ENCODE measurements at regions not wholly inside any gene's neighbourhood (a gene's known extent, or its start where the extent isn't known, plus 50 kb on each side); places are given as distances from the start of the nearest gene placed in this dataset.

DNA sequence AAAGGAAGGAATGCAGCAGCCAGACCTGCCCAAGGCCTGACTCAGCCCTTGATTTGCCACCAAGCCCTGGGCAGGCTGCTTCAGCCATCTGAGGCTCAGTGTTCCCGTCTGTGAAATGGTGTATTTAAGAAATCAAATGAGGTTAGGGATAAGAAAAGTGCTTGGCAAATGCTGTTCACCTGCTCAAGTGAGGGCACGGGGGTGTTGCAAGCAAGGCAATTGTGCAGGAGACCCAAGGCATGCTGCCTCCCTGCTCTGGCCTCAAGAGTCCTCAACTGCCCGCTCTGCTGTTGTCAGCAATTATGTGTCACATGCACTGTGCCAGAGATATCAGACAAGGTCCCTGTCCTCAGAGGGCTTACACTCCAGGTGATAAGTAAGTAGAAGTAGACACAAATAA lies 101.8 kb downstream of the TPRA1 start:
- ChIA-PET POLR2A (no interaction called here), CTCF (no interaction called here)
- no peaks in the 10 kb centered on the region for H3K79me2 ChIP-seq (ENCODE audit: control insufficient read depth, insufficient read depth, low read length)
- no peak overlapping the region for H3K4me2 ChIP-seq (ENCODE audit: insufficient read depth, low read length)
- no peaks in the 10 kb centered on the region for H4K20me1 ChIP-seq (replicated peaks; ENCODE audit: control insufficient read depth, extremely low read depth, insufficient read depth, low read length)
- H3K4me1 ChIP-seq (ENCODE audit: control insufficient read depth, extremely low read depth, insufficient read depth, low read length) = no peaks in the 10 kb centered on the region
- dilution Hi-C loops (cut with MboI; ENCODE audit: extremely low pct_ligation_motif_present, low sequenced_read_pairs) = no loop called here
- intact Hi-C loops (cut with micrococcal nuclease) = no loop called here
- no peaks in the 10 kb centered on the region for H3K9me1 ChIP-seq (replicated peaks; ENCODE audit: control insufficient read depth, extremely low read depth, insufficient read depth, low read length)
- no peaks in the 10 kb centered on the region for H3K27me3 ChIP-seq (ENCODE audit: control insufficient read depth in 2 of 2, insufficient read depth in 2 of 2, low read length in 2 of 2)
- TF ChIP-seq EZH2 (IDR thresholded peaks at IDR 0.05; ENCODE audit: borderline replicate concordance, low read depth, low read length, severe bottlenecking) (no peak), JUN (IDR thresholded peaks at IDR 0.05; ENCODE audit: borderline replicate concordance, insufficient read depth, insufficient read length, low read depth) (no peak), CTCF (IDR thresholded peaks at IDR 0.05; ENCODE audit: extremely low read depth in 1 of 2, insufficient read depth in 1 of 2, low read depth in 1 of 2, low read length in 2 of 2) (no peak), GATA2 (IDR thresholded peaks at IDR 0.05; ENCODE audit: insufficient read depth, insufficient read length, low read depth, low read length) (no peak), POLR2A (IDR thresholded peaks at IDR 0.05; ENCODE audit: low read depth, low read length) (no peak), POLR2AphosphoS5 (IDR thresholded peaks at IDR 0.05; ENCODE audit: insufficient read depth, low read depth, low read length) (no peak), FOS (IDR thresholded peaks at IDR 0.05; ENCODE audit: borderline replicate concordance, insufficient read depth, low read length) (no peak), MYC (IDR thresholded peaks at IDR 0.05; ENCODE audit: low read depth, low read length) (no peak)
- TF ChIP-seq, protein P1, sequence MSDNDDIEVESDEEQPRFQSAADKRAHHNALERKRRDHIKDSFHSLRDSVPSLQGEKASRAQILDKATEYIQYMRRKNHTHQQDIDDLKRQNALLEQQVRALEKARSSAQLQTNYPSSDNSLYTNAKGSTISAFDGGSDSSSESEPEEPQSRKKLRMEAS (IDR thresholded peaks at IDR 0.05; ENCODE audit: insufficient read depth, insufficient read length) = no peak
- H3K27ac ChIP-seq (ENCODE audit: insufficient read depth, low read depth, low read length) = no peak overlapping the region
- no TSS peak for BruUV-seq (replicated peaks)
- H3K4me3 ChIP-seq (replicated peaks in 1 of 3; ENCODE audit: insufficient read depth in 1 of 3, low read depth in 1 of 3, low read length in 3 of 3) = no peak overlapping the region
- DNase-seq (ENCODE audit: low read depth, low spot score) (no peak), FAIRE-seq (no peak)
- H3K36me3 ChIP-seq (ENCODE audit: control insufficient read depth in 2 of 2, extremely low read depth in 1 of 2, insufficient read depth in 2 of 2, low read length in 2 of 2) = no peaks in the 10 kb centered on the region
- H3K9ac ChIP-seq (replicated peaks; ENCODE audit: extremely low read depth, insufficient read depth, low read length) = no peak overlapping the region
- H2AFZ ChIP-seq (ENCODE audit: low read depth, low read length) = no peak overlapping the region
- H3K9me3 ChIP-seq (replicated peaks; ENCODE audit: control insufficient read depth, insufficient read depth, low read length) = no peaks in the 10 kb centered on the region

Measured in endothelial cell of umbilical vein (primary cell).